CD4-positive, alpha-beta T cell treated with Interleukin-17A for 1 hour (primary cell): ENCODE measurements at regions not wholly inside any gene's neighbourhood (a gene's known extent, or its start where the extent isn't known, plus 50 kb on each side); places are given as distances from the start of the nearest gene placed in this dataset.

ENCODE experiments used
- DNase-seq: peaks from one replicate; pipeline ENCODE4 v3.0.0-alpha.2; 2020

DNA sequence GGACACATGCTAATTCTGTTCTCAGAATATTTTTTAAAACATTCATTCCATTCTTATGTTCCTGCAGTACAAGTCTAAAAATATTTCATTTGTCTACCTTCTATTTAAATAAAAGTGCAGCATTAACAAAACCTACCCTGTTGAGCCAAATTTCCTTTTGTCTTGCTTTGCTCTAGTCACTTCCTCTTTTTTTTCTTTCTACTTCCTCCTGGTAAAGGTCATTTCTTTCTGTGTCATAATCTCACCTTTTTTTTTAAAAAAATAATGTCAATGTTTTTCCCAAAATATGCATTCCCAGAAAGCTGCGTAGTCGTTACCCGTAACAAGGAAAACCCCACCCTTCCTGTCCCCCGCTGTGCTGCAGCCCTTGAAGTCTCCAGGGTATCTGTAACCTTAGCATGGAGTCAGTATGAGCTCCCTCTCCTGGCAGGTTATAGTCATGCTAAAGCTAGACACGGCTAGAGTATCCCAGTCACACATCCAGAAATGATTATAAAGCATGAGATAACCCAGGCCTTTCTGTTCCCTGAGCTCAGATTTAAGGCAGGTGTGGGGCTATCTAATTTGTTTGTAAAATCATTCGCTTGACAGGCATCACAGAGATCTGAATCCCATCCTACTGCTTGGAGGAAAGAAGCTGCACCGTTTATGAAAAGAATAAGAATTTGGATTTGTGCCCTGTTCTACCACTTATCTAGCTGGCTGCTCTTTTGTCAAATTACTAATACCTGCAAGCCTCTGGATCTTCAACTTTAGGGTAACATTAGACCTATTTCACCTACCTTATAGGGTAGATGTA lies 51.1 kb upstream of the EED start:
- DNase-seq = peak; percentile 82

DNA sequence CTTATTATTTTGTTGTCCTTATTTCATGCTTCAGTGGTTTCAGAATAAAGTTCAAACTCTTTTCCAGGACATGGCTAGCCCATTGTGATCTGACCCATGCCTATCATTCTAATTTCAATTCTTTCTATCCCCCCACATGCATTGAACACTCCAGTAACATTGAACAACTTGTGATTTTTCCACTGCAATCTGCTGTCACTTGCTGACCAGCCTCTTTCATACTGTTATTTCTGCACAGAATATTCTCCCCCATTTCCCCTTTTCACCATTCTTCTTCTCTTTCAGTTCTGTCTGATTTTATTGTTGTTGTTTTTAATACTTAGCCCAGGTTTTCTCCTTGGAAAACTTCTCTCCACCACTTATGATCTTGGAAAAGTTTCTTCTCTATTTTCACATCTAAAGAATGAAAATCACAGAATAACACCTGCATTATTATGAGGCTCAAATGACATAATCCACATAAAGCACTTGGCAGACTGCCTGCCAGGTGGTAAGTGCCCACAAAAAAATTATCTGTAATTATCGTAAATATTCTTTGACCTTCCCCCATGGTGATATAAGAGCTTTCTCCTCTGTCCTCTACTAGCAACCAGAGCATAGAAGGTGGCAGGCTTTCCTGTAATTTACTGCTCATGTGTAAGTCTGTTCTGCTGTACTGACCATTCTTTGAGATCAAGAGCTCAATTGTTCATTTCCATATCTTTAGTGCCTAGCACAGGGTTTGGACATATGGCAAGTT lies 51.9 kb upstream of the EED start:
- no peak for DNase-seq

DNA sequence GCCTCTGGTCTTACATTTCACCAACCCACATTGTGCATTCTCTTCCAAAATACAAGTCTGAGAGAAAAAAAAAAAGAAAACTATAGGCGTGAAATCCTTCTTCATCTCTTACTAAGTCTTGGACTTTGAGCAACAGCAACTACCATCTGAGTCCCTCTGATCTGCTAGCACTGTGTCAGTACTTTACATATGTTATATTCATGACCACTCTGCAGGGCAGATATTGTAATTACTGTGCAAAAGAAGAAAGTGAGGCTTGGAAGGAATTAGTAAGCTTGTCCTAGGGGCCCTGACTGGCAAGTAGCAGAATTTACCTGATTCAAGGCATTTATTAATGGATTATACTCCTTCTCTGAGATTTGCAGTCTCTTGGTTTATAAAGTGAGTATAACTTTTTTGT lies 52.7 kb upstream of the EED start:
- no peak for DNase-seq

DNA sequence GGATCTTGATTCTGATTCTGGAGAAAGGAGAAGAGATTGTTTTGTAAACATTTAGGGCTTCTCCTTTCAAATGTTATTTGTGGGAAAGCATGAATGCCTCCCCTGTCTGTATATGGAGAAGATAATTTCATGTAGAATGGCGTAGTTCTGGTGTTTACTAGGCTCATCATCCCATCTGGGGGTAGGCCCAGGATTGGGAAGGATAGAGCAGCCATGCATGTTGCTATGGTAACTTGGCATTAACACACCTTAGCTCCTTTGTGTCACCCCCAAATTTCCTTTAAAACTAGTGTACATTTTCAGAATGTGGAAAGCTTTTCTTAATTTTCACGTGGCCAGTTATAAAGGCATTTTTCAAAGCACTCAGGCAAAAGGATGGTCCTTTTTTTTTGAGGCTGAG lies 57.5 kb upstream of the EED start:
- DNase-seq = no peak

DNA sequence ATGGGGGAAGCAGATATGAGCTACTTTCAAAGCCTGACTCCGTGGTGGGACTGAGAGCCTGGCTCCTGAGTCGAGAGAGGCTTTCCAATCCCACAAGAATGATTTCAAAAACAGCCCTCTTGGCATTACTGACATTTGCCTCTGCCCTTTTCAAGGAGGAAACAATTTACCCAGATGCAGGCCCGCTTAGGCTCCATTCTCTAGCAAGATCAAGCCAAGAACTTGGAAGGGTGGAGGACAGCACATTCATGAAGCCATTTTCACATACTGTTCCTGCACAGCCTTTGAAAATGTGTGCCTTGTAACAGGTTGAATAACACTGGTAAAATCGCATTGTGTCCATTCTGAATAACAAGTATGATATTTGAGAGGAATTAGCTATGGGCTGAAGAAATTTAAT lies 58.2 kb upstream of the EED start:
- DNase-seq = no peak

DNA sequence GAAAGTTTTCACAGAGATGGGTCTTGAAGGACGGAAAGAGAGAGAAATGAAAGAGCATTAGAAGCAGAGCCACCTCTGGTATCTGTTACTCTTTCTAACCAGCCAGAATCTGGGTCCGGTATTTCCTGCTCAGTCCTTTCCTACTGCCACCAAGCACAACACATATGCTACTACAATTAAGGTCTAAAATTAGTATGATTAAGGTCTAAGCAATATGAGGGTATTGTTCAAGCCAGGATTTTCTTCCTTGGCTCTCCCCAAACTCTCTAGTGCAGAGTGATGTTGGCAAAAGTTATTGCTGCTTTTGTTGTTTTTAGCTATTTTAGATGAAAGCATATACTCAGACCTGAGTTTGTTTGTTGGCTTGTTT lies 59.2 kb upstream of the EED start:
- no peak for DNase-seq

DNA sequence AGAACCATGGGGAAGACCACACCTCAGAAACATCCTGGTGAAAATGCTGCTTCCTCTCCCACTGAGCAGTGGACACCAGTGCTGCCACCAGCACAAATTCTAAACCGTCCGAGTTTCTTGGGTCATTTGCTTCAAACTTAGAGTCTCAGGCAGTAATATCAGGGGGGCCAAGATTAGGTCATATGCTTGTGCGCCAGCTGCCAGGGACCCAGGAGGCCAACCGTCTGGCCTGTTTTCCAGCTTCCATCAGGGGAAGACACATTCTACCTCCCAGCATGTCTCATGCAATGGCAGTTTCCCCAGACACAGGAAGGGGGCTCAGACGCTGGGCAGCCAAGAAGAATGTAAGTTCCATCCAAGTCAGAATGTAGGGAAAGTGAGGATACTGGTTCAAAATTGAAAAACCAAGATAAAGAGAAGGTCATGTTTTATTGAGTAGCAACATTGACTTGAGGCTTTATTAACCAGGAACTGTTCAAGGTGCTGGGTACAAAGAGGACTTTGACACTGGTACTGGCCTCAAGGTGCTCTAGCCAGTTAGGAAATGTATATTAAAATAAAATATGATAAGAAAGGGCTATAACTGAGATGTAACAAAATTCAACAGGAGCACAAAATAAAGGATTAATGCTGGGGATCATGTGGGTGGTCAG lies 59.7 kb upstream of the EED start:
- DNase-seq = no peak

DNA sequence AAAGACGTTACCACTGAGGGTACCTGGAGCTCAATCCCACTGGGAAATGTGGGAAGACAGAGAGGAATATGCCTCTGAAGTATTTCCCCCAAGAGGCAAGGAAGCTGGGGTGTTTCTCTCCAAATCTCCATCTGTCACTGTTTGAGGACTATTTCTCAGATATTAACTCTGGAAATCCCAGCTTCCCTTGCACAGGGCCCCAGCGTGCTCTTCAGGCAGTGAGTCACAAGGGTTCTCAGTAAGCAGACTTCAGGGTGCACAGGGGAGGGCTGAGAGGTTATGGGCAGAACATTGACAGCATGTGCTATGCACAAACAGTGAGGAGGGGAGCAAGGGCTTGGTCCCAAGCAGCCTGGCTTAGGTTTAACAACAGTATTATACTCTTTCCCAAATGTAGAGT lies 60.9 kb upstream of the EED start:
- no peak for DNase-seq

DNA sequence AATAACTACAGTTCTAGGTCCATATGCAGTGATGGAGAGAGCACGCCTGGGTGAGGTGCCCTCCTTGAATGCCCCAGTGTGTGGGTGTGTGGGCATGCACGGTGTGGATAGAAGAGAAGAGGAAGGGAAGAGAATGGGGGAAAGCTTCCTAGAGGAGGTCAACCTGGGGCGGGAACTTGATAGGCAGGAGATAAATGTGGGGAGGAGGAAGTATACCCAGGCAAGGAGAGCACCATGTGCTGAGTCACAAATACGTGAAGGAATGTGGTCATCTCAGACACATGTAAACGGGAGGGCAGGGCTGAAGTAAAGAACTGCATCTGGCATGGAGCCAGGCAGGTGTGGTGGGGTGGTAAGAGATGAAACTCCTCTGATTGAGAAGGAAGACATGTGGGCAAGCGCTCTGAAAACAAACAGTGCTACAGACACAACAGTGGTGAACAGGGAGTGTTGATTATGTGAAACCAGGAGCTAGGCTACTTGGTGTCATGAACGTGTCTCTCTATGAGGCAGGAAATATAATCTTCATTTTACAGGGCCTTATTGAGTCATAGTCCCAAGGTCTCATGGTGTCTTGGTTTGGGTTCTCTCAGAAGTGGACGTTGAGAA lies 61.5 kb upstream of the EED start:
- peak; percentile 20 for DNase-seq

DNA sequence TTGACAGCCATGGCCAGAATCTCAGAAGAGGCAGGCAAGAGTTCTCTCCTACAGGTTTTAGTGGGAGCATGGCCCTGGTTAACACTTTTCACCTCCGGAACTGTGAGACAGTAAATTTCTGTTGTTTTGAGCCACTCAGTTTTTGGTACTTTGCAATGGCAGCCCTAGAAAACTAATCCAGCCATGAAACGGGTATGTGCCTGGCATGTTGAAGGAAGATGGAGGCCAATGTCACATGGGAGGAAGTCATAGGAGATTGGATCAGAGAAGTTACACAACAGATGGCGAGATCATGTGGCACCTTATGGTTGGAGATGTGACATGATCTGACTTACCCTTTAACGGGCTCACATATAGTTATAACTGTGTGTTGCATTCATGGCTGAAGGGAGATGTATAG lies 63.2 kb upstream of the EED start:
- no peak for DNase-seq

DNA sequence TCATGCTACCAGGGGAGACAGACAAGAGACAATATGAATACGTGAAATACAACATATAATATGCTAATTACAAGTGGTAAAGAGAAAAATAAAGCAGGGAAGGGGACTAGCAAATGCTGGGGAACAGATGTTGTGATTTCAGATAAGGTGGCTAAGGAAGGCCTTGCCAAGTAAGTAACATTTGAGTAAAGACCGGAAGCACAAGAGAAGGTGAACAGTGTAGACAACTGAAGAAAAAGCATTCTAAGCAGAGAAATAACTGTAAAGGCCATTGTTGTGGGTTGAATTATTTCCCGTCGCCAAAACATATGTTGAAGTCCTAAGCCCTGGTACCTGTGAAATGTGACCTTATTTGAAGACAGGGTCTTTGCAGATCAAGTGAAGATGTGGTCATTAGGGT lies 63.7 kb upstream of the EED start:
- no peak for DNase-seq

DNA sequence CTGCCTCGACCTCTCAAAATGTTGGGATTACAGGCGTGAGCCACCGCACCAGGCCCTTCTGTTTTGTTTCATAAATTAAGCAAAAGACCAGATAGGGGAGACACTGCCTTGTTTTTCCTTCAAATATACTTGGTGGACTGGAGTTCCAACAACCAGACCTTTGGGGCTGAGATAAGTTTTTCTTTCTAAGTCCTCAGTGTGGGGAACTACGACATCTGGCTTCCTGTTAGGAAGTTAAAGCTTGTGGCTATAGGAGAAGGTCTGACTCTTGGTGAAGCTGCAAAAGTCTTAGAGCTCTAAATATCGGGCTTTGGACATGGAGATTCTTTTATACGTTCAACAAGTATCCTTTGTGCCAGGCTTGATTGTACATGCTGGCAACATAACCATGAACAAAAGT lies 64.1 kb upstream of the EED start:
- DNase-seq = no peak

DNA sequence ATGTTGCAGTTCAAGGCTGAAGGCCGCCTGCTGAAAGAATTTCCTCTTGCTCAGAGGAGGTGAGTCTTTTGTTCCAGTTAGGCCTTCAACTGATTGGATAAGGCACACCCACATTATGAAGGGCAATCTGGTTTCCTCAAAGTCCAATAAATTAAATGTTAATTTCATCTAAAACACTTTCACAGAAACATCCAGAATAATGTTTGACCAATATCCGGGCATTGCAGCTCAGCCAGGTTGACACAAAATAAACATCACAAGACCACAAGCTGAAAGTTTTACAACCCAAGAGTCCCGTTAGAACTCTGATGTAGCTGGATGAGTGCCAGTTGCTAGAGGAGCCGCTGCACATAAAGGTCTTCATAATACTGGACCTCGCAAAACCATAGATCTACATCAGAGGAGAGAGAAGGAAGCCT lies 64.9 kb upstream of the EED start:
- no peak for DNase-seq

DNA sequence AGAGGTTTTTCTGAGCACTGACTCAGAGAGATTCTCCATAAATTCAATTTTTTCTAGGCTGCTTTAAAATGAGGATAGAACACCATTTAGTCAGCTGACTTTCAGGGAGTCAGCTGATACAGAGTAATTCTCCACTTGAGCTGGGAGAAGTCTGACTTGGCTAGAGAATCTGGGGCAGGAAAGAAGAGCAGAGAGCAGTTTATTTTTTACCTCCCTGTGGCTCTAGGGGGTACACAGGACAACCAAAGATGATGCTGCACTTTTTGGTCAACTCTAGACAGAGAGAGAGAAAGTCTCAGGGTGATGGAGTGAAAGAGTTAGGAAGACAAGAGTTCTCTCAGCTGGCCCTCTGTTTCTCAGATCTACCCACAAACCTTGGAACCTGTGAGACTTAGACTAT lies 67.3 kb upstream of the EED start:
- no peak for DNase-seq

DNA sequence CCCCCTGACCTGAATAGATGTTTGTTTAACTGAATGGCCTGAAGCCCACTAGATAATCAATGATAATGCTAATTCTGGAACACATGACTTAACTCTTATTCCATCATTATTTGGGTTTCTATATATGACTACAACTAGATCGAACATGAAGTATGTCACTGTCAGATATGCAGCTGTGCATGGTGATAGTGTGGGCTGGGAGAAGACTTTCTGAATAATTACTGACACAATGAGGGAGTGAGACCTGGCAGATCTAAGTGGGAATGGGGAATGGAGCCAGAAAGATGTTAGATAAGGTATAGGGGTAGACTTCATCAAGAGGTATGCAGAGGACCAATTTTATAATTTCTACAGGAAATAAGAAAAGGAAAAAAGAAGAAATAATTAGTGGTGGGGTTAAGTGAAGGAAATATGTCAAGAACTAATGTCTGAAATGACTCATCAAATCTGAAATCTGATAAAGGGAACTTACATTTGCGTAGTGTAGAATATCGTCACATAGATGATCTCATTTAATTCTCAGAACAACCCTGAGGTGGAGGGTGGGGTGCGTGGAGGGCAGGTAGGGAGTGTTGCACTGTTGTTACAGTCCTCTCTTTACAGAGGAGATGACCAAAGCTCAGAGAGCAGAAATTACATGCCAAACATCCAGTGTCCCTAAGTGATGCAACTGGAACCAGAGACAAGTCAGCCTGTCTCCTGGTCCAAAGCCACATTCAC lies 68.2 kb upstream of the EED start:
- peak; percentile 24 for DNase-seq

DNA sequence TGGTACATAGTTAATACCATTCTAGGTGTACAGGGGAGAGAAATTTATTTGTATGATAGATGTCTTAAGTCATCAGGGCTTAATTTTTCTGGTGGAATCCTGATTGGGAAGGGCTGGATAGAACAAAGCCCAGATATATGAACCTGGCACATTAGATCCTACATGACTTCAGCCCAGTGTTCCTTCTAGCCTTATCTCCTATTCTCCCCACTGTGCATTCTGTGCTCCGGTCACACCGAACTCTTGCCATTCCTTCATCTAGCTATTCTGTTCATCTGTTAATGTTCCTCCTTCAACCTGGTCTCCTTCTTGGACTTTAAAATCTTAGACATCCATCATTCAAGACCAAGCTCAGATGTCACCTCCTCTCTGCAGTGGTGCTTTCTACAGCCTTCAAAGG lies 68.9 kb upstream of the EED start:
- no peak for DNase-seq

DNA sequence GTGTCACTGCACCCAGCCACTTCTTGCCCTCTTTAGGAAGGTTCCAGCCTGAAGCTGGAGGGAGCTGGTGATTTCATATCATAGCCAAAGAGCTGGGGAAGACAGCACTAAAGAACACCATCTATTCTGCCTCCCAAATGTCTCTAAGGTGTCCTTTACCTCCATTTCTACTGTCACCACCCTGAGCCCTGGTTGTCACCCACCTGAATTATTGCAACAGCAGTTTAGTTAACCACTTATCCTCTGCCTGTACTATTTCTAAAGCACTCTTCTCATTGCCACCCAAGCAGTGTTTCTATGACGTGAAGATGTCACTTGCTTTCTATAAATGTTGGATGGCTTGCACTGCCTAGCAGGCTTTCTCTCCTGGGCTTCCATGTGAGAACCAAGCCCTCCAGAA lies 69.4 kb upstream of the EED start:
- DNase-seq = no peak

DNA sequence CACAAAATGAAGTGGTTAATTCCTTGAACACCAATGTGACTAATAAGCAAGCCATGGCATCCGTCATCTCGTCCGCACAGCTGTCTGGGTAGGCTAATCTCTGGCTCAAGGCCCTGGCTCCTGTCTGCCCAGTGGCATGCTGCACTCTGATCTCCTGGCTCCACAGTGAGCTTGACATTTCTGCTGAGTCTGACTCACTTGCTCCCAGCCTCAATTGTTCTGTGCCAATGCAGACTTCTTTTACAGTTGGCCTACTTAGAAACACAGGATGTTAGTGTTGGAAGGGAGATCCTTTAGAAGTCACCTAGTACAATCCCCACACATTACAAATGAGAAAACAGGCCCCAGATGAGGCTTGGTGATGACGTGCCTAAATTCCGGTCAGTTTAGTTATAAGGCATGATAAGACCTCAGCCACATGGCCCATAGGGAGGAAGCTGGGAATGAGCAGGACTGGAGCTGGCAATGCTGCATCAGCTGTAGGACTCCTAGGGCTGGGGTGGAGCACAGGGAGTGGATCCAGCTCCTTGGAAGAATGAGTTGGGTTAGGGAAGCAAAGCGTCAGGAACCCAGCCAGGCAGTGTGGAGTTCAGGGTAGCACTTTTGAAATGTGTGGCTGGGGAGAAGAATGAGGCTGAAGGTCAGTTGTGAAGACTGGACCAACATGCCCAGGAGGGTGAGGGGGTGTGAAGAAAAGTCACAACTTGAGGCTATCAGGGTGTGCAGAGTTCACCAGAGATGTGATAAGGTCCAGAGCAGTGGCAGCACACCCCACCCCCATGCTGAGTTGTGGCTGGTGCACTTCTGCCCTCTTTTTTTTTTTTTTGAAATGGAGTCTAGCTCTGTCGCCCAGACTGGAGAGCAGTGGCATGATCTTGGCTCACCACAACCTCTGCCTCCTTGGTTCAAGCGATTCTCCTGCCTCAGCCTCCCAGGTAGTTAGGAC lies 70.2 kb upstream of the EED start:
- no peak for DNase-seq

DNA sequence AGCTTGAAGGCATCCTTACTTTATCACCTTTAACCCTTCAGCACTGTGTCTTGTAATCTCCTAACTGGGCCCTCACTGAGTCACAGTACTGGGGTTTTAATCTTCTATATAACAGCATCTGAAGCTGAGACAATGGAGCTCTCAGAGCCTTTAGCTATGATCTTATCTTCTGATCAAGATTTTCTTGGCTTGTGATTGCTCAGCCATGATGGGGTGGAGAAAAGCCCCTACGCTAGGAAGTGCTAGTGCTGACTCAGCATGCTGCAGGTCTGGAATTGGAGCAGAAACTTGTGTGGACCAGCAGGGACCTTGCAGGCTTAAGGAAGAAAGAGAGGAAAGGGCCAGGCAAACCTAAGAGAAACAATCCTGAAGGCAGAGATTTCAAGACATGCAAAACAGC lies 71.7 kb upstream of the EED start:
- no peak for DNase-seq

DNA sequence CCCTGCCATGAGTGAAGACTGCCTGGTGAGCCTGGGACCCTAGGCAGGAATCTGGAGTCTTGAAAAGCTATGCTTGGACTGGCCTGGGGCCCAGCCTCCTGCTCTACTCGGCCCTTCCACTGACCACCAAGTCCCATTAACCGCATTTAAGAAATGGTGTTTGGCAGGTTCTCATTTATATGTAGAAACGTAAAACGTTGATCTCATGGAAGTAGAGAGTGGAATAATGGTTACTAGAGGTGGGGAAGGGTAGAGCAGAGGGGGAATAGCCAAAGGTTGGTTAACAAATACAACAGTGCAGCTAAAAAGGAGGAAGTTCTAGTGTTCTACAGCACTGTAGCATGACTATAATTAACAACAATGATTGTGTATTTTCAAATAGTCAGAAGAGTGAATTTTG lies 72.9 kb upstream of the EED start:
- DNase-seq = no peak

DNA sequence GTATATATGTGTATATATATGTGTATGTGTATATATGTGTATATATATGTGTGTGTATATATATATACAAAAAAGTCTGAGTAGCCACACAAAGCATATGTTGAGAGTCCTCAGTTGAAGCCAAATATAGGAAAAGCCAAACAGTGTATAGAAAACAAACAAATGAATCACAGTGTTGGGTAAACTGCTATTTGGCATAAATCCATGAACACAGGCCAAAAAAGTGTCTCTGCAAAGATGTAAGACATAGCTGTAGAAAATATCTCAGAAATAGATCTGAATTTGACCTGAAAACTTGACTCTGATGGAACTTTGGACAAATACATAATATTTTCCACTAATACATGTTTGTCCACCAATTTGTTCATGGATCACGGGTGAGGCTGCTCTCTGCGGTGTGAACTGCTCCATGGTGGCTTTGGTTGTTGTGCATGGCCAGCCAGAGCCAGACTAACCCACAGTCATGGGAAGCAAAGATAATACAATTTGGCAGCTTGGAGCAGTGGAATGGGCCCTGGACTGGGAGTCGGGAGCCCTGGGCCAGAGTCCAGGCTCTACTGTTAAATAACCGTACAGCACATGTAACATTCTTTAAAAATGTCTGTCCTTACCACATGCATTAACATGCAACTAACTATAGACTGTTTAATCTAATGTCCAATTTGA lies 76.9 kb upstream of the EED start:
- DNase-seq = no peak
